Activated CD4-positive, alpha-beta T cell treated with anti-CD3 and anti-CD28 coated beads for 24 hours (primary cell): ENCODE measurements at regions not wholly inside any gene's neighbourhood (a gene's known extent, or its start where the extent isn't known, plus 50 kb on each side); places are given as distances from the start of the nearest gene placed in this dataset.
"Not testable (repeated sequence)": the region's sequence is repeated elsewhere in the genome, so short reads cannot be mapped to it uniquely, and the experiment has no call there.

Source experiments
- DNase-seq, 2 donors: peaks; one replicate each; pipeline ENCODE4 v3.0.0-alpha.2; 2020; ENCODE audit warnings: low read depth in 2 of 2

DNA sequence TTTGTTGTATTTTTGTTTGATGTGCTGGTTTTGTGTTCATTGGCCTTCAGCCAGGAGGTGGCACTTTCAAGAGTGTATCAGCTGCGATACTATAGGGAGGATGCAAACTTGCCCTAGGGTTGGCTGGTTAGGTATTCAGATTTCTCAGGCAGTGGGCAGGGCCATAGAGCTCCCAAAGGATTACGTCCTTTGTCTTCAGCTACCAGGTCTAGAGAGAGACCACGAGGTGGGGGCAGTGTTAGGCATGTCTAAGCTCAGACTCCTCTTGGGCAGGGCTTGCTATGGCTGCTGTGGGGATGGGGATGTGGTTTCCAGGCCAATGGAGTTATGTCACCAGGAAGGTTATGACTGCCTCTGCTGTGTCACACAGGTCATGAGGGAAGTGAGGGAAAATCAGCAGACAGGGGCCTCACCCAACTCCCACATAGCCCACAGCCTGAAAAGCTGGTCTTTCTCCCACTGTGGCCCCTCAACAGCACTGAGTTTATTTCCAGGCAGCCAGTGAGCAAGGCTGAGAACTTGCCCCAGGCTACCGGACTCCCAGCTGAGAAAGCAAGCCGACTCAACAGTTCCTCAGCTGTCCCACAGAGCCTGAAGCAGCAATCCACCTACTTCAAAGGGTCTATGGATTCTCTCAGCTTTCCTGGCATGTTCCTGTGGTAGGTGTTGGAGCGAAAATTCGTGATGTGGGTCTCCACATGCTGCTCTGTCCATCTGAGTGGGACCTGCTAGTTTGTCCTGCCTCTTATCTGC is 227.4 kb upstream of the COBL start:
- DNase-seq, result no peak

DNA sequence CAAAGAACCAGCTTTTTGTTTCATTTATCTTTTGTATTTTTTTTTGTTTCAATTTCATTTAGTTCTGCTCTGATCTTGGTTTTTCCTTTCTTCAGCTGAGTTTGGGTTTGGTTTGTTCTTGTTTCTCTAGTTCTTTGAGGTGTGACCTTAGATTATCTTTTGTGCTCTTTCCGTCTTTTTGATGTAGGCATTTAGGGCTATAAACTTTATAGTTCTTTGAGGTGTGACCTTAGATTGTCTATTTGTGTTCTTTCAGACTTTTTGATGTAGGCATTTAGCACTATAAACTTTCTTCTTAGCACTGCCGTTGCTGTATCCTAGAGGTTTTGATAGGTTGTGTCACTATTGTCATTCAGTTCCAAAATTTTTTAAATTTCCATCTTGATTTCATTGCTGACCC is 224.3 kb upstream of the COBL start:
- not testable (repeated sequence) for DNase-seq

DNA sequence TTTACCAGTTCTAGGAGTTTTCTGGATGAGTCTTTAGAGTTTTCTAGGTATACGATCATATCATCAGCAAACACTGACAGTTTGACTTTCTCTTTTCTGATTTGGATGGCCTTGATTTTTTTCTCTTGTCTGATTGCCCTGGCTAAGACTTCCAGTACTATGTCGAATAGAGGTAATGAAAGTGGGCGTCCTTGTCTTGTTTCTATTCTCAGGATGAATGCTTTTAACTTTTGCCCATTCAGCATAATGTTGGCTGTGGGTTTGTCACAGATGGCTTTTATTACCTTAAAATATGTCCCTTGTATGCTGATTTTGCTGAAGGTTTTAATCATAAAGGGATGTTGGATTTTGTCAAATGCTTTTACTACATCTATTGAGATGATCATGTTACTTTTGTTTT is 223.2 kb upstream of the COBL start:
- no peak for DNase-seq

DNA sequence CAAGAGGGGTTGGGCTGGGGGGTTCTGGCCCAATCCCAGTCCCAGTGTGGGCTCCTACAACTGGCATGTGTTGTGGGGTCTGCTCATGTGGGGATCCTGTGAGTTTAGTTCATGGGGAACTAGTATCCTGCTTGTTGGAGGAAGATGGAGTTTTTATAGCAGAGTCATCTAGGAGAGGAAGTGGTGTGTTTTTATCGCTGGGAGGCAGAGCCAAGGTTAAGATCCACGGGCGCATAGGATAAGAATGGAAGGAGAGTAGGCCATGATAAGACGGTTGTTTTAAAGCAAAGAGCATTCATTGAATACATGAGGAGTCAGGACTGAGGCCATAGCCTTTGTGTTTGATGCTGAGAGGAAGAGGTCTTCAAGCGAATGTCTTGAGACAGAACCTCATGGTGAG is 211.6 kb upstream of the COBL start:
- no peak for DNase-seq

DNA sequence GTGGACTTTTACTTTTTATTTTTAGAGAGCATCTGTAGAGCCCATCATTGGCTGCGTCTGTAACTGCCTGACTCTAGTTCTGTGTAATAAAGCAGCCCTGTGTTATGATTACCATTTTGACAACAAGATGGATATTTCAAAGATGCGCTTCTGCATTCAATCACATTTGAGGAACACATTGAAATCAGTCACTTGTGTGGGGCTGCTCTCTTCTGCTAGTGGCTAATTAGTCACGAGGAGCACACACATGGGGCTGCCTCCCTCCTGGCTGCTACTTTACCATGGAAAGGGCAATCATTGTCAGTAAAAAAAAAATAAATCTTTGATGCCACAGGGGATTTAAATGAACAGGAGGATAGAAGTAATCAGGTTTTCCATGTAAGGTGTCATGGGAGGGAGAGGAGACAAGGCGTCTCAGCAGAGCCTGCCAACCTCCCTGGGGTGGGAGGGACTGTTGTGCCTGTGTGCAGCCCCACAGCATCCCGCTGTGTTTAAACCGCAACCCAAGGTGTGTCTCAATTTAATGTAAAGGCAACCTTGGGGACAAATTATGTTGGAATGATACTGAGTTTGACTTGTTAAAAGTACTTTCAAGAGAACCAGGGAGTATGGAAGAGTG is 205.2 kb upstream of the COBL start:
- no peak for DNase-seq

DNA sequence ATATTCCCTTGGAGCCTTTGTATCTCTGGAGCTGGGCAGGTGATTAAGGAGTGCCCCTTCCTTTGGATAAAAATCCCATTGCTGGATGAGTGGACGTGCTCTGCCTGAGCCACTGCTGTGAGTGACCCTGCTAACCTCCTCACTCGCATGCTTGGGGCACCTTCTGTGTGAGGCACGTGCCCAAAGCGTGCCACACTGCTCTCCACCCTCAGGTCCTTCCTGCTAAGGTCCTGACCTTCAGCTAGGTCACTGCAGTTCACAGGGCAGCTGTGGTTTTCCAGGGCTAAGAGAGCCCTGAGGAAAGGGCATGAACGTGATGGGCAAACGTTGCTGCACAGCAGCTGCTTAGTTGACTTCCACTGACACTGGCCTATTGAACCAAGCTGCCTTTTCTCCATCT is 204.4 kb upstream of the COBL start:
- no peak for DNase-seq

DNA sequence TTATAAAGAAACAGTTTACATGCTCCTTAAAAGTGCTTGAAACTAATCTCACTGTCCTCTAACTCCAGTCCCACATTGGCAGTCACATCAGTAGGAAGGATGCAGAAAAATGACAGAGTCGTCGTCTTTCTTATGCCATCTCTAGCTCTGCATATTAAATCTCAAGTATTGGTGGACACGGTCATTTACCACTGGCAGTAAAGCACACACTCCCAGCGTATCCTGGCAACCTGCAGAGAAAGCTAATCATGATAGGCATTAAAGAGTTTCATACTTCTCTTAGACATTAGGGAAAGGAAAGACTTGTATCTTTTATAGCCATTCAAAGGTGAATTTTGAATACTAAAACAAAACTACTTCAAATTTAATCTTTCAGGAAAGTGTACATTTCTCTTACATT is 202.0 kb upstream of the COBL start:
- DNase-seq, result no peak

DNA sequence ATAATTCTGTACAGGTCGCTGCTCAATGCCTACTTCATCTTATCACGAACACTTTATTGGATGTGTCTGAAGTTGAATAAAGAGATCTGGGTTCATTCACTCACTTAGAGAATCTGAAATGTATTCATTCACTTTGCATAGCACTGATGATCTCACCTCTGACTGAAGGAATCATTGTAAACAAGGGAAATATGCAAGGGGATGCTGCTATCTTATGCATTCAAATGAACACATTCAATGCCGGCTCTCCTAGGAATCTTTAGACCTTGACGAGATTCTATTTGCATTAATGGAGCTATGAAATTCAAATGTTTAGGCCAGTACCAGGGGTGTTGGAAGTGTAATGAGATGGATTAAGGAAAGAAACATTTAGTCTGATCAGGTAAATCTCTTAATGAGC is 200.6 kb upstream of the COBL start:
- no peak for DNase-seq

DNA sequence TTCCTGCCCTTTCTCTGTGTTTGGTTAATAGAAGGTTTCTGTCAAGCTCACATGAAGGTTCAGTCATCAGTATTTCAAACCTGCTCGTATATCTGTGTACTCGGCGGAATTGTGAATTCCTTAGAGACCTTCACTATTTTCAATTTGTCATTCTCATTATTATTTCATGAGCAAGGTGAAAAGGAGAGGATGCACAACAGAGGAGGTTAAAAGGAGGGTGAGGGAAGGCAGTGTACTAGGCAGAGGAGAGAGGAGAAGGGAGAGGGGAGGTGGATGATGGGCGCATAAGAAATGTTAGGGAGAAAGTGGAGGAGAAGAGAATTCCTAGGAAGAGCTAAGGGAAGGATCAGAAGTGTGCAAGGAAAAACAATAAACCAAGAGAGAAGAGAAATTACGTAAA is 185.0 kb upstream of the COBL start:
- DNase-seq, result no peak

DNA sequence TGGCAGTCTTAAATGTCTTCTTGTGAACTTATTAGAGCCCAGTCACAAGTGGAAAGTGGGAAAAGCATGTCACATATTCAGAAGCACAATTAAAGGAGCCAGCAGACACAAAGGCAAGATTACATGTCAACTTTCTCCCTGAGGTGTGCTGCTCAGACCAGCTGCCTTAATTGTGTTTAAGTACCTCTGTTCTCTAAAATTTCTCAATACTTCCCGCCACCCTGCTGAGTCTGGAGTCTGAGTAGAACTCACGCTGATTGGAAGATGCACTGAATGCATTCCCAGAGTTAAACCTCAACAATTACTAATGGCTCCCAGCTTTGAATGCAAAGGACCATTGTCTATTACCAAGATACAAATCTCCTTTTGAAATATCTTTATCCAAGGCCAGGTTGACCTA is 166.4 kb upstream of the COBL start:
- DNase-seq, result no peak

DNA sequence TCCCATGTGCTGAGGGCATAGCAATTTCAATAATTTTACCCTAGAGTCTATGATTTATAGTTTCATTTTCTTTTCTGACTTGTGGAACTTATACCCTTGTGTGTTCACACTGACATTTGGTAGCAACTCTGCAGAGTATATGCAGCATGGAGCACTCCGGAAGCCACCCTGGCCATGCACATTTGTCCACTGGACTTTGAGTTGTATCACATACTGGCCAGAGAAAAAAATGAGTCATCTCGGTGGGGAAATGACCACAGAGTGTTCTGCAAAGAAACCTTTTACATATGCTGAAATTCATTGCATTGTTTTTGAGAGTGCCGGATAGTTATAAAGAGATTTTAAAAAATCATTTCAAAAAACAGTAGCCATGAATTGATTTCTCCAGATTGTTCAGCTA is 164.8 kb upstream of the COBL start:
- DNase-seq, result no peak

DNA sequence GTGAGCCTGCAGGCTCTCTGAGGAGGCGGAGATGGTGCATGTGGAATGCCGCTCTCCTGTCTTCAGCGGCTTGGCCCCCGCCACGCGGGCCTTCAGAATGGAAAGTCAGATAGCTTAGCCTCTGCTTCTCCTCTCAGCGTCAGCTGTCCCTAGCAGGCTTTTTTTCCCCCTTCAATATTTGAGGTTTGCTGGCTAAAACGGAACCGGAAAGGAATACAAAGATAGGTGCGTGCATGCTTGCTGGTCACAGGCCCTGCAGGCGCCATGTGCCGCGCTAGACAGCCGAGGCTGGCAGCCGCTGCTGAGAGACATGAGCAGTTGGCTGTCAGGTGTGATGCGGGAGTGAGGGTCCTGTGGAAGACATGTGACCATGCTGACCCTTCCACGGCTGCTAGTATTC is 161.2 kb upstream of the COBL start:
- DNase-seq, result no peak

DNA sequence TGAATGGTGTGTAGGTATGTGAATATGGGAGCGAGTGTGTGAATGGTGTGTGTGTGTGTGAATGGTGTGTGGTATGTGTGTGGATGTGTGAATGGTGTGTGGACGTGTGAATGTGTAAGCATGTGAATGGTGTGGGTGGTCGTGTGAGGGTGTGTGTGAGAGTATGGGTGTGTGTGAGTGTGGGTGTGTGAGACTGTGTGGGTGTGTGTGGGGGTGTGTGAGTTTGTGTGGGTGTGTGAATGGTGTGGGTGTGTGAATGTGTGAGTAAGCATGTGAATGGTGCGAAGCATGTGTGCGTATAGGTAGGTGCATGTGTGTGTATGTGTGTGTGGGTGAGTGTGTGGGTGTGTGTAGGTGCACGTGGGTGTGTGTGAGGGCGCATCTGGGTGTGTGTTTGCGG is 160.7 kb upstream of the COBL start:
- DNase-seq, result no peak

DNA sequence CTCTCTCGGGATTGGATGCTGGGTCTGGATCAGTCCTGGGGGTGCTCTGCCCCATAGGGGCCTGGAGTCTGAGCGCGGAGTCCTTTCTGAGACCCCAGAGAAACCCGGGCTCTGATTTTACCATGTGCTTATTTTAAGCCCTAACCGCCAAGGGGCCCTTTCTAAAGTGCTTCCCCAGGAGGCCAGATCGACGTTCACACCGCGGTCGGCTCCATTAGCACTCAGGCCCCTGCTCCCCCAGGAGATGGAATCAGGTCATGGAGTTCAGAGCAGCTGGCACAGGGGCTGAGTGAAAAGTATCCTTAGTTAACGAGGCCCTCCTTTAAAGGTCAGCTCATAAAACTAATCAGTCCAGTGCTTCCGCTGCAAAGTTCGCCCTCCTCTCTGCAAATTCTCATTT is 159.4 kb upstream of the COBL start:
- DNase-seq, result no peak

DNA sequence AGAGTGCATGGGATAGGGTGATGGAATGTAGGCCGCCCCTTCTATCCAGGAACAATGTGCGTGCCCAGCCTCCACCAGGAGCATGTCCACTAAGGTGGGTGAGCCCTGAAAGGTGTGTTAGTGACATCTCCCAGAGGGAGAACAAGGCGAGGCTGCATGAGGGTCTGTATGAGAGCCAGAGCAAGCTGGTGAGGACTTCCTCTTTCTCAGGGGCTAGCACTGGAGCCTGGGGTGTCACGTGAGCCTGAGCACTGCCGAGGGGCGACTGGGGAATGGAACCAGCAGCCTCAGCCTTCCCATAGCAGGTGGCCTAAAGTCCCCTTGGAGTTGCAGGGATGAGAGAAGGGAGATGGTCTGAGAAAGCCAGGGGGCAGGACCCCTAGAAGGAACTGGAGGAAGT is 156.3 kb upstream of the COBL start:
- no peak for DNase-seq

DNA sequence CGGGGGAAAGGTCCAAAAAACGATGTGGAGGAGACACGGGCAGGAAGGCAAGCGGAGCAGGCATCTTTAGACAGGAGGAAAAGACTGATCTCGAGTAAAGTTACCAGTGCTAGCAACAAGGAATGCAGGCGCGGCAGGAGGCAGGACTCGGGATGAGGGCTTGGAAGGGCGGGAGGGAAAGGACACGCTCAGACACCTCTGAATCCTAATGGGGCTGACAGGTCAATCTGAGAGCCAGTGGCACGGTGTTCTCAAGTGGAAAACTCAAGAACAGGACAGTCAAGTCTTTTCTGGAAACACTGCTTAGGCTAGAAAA is 155.3 kb upstream of the COBL start:
- no peak for DNase-seq

DNA sequence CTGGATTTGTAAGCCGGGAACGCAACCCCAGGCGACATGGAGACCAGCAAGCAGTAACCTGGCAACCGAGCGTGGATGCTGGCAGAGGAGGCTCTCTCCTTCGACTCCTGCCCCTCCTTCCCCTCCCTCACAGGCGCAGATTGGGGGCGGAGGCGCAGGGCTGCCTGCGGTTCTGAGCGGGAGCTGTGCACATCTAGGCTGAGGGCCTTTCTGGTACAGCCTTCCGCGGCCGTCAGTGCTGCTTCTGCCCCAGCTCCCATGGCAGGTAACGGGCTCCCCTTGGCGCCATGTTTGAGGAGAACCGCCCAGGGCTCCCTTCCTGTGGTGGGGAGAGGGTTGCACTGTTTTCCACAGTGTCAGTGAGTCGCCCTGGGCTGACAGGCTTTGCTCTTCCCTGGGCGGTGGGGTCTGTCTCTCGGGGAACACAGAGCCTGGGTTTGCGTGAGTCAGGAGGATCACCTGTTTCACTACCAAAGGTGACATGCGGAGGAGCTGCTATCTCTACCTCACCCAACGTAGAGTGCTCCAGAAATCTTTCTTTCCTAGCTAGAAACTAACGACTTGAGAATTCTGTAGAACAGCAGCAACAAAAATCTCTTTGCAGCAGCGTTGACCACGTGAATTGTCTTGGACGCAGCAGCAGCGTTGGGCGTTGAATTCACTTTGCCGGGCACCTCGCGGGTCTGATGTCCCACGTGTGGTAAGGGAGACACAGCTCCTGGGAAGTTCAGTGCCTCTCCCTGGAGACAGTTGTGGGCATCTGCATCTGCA is 154.8 kb upstream of the COBL start:
- no peak for DNase-seq

DNA sequence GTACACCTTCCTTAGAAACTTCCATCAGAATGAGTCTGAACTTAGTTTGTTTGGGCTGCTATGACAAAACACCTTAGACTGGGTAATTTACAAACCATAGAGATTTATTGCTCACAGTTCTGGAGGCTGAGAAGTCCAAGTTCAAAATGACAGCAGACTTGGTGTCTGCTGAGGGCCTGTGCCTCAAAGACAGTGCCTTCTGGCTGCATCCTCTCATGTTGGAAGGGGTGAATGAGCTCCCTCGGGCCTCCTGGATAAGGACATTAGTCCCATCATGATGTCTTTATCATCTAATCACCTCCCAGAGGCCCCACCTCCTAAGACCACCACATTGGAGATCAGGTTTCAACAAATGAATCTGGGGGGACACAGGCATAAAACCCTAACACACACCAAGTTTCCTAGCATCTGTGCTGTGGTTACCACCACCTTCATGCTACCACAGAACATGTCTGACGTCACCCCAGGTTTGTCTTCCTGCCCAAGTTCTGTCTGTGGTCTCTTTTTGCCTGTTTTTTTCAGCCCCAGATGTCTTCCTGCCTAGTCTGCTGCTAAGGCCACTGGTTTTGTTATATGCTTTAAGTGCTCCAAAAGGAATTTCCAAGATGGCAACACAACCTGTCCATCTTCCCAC is 150.9 kb upstream of the COBL start:
- DNase-seq, result no peak

DNA sequence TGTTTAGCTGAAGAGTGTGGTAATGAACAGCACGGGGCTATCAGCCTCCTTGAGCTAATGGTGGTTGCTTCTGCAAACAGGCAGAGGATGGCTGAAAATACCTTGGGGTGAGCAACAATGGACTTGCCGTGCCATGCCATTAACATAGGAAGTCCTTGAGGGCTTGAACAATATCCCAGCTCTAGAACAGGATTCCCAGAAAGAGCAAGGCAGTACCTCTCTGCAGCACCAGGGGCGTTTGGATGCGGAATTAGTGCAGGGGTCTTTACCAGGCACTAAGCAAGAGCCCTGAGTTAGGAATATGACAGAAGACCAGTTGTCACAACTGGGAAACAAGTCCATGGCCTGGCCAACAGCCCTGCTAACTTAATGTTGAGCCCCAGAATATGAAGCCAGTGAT is 143.2 kb upstream of the COBL start:
- no peak for DNase-seq

DNA sequence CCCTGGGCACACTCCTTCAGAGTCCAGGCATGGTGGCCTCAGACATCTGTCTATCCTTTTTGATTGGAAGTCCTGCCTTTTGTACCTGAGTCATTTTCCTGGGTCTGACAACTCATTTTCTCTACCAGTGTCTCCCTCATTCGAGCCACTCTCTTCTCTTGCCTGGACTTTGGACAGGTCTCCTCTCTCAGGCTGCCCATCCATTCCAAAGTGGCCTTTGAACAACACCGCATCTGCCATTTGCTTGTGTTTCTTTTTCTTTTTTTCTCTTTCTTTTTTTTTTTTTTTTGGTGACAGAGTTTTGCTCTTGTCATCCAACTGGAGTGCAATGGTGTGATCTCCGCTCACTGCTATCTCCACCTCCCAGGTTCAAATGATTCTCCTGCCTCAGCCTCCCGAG is 142.1 kb upstream of the COBL start:
- no peak for DNase-seq

DNA sequence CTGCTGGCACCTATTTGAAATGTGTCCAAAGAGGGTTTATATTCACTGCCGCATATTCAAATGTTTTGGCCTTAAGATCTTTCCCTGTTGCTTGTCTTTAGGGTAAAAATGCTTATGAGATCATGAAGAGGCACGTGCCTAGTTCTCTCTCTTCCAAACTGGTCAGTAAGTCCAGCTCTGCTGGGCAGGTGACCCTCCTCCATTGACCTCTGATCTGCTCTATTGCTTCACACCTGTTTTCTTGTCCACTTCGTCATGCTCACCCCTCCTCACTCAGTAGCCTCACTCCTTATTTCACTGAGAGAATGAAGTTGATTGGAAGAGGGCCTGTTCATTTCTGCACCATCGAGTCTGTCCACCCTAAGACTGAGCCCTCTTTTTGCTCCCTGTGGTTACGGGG is 140.5 kb upstream of the COBL start:
- no peak for DNase-seq

DNA sequence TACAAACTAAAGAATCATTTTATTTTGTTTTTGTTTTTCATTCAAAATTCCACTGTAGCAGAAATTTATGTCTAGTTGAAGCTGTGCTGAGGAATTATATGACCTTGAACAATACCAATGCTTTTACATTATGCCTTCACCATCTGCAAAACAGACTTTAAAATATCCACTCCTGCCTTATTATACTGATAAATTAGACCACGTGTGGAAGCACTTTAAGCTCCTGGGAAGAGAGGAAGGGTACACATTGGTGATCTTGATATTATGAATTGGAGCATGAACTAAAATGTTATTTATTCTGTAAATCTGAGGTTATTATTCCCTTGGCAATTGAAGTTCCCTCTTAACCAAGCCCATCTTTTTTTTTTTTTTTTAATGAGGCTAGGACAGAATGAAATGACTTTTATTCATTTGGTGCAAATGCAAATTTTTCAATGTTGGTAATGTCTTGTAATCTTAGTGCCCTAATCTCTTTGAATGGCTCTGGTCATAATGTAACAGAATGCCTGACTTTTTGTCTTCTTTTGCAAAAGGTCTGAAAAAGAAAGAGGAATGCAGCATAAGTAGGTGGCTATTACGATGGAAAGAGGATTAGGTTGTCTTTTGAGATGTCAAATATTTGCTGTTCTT is 139.9 kb upstream of the COBL start:
- DNase-seq, result no peak
